ENCODE measurements at regions not wholly inside any gene's neighbourhood (a gene's known extent, or its start where the extent isn't known, plus 50 kb on each side); places are given as distances from the start of the nearest gene placed in this dataset.

DNA sequence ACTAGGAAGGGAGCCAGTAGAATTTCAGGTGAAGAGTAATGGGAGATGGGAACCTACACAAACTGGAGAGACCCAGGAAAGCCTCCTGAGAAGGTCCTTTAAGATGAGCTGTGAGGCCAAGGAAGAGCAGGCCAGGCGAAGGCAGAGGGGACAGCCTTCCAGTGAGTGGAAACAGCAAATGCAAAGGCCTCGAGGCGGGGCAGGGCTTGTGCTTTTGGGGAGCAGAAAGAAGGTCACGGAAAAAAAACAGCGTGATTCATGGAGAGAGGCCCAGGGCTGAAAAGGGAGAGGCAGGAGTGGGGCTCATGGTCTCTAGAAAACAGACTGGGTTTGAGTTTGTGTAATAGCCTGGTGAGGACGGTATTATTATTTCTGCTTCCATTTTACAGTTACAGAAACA lies 386.5 kb upstream of the ASIC2 start:
- Histone ChIP-seq H3K4me1 (ENCODE audit: low read depth) (no peaks in the 10 kb centered on the region), H3K36me3 (ENCODE audit: low read depth) (no peaks in the 10 kb centered on the region), H3K4me3 (no peak overlapping the region), H3K9me3 (no peaks in the 10 kb centered on the region)
- DNase-seq: no peak
- TF ChIP-seq, protein P1, sequence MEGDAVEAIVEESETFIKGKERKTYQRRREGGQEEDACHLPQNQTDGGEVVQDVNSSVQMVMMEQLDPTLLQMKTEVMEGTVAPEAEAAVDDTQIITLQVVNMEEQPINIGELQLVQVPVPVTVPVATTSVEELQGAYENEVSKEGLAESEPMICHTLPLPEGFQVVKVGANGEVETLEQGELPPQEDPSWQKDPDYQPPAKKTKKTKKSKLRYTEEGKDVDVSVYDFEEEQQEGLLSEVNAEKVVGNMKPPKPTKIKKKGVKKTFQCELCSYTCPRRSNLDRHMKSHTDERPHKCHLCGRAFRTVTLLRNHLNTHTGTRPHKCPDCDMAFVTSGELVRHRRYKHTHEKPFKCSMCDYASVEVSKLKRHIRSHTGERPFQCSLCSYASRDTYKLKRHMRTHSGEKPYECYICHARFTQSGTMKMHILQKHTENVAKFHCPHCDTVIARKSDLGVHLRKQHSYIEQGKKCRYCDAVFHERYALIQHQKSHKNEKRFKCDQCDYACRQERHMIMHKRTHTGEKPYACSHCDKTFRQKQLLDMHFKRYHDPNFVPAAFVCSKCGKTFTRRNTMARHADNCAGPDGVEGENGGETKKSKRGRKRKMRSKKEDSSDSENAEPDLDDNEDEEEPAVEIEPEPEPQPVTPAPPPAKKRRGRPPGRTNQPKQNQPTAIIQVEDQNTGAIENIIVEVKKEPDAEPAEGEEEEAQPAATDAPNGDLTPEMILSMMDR (IDR thresholded peaks at IDR 0.05): no peak
- ATAC-seq: no peak
- intact Hi-C loops (cut with DNase I, micrococcal nuclease): loop anchor here in 1 of 2 donors (5.0 kb wide), 1 partner anchor 582 kb away; no protein-coding TSS in a partner anchor

DNA sequence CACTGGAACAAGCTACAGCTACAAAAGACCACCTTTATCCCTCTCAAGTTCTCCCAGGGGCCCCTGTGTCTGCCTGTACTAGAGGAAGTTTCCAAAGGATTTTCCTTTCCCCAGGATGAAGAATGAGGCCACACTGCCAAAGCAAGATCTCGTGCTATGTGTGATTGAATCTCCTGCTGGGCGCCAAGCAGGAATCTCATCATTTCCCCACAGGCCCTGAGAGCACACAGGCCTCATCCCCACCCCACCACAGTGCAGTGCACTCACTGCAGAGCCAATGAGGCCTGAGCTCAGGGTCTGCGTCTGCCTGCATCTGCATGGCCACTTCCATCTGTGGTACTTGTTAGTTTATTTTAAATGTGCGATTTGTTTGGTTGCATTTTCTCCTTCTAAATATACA lies 387.4 kb upstream of the ASIC2 start:
- DNase-seq: no peak
- Histone ChIP-seq H3K4me3 (no peak overlapping the region), H3K9me3 (no peaks in the 10 kb centered on the region), H3K36me3 (ENCODE audit: low read depth) (no peaks in the 10 kb centered on the region), H3K4me1 (ENCODE audit: low read depth) (no peaks in the 10 kb centered on the region)
- ATAC-seq: no peak
- TF ChIP-seq, protein P1 (IDR thresholded peaks at IDR 0.05): no peak
- intact Hi-C loops (cut with DNase I, micrococcal nuclease): no loop called here

DNA sequence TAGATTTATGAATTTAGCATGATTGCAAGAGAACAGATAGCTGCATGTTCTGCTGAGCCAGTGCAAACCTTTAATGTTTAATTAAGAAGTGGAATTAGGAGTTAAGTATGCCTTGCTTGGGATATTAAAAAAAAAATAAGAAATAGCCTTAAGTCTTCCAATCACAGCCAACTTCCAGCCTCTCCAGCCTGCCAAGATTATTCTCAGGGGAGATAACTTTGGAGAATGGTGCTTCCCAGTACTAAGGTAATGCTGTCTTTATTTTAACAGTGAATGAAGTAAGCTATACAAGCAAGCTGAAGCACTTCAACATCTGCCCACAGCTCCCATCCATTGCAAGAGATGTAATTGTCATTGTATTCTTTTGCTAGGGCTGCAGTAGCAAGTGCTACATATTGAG lies 389.5 kb upstream of the ASIC2 start:
- ATAC-seq (no peak), DNase-seq (no peak)
- no peaks in the 10 kb centered on the region for H3K4me1 ChIP-seq (ENCODE audit: low read depth)
- TF ChIP-seq, protein P1 (IDR thresholded peaks at IDR 0.05): no peak
- no peaks in the 10 kb centered on the region for H3K9me3 ChIP-seq
- H3K36me3 ChIP-seq (ENCODE audit: low read depth): no peaks in the 10 kb centered on the region
- intact Hi-C loops (cut with DNase I, micrococcal nuclease): no loop called here
- no peak overlapping the region for H3K4me3 ChIP-seq

DNA sequence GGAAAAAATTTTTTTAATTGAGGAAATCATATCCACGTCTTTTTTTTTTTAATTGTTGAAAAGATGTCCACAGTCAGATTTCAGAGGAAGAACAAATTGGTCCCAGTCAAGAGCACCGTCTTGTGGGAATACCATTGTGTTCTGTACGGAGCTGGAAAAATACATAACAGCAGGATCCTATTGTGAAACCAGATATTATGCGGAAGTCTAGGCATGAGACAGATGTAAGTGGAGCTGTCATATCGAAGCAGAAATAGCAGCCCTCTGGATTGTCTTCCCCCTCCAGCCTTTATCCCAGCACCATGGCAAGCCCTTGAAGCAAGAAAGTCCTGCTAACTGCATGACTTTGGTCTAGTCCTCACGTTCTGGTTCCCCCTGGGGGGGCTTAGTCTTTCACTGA lies 391.6 kb upstream of the ASIC2 start:
- Histone ChIP-seq H3K4me3 (no peak overlapping the region), H3K36me3 (ENCODE audit: low read depth) (no peaks in the 10 kb centered on the region), H3K4me1 (ENCODE audit: low read depth) (no peaks in the 10 kb centered on the region), H3K9me3 (no peaks in the 10 kb centered on the region)
- TF ChIP-seq, protein P1 (IDR thresholded peaks at IDR 0.05): no peak
- intact Hi-C loops (cut with DNase I, micrococcal nuclease): no loop called here
- ATAC-seq (no peak), DNase-seq (no peak)

DNA sequence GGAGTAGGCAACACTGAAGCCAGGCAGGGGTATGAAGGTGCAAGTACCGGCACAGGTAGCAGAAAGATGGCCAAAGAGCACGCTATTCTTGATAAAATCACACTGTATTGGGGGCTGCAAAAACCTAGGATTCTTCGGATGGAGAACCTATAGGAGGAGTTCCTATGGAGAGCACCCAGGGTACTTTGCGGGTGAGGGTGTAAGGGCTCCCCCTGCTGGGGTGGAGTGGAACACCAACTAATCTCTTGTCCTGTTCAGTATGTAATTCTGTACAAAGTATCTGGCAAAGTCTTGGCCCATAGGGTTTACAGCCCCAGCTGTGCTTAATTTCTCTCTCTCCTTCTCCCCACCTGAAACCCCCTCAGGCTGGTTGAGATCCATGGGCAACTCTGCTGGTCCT lies 393.1 kb upstream of the ASIC2 start:
- no peak for ATAC-seq
- DNase-seq: peak in 1 of 3 donors; percentile 27
- Histone ChIP-seq H3K9me3 (no peaks in the 10 kb centered on the region), H3K4me3 (no peak overlapping the region), H3K4me1 (ENCODE audit: low read depth) (no peaks in the 10 kb centered on the region), H3K36me3 (ENCODE audit: low read depth) (no peaks in the 10 kb centered on the region)
- TF ChIP-seq, protein P1 (IDR thresholded peaks at IDR 0.05): no peak
- intact Hi-C loops (cut with DNase I, micrococcal nuclease): no loop called here

DNA sequence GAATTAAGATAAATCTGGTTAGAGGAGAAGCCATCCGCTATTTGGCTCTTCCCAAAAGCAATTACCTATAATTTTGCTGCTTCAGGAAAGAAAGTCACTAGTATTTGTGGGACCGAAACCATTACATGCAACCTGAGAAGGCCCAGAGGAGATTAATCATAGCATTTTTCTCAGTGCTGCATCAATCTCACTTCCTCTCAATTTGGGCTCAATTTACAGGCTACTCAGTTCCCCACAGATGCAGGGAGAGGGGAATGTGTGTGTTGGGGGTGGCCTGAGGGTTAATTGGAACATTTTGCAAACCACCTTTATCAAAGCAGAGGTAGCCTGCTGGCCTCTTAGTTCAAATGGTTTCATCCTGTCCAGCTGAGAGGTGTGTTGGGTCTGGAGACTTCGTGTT lies 394.7 kb upstream of the ASIC2 start:
- Histone ChIP-seq H3K36me3 (ENCODE audit: low read depth) (no peaks in the 10 kb centered on the region), H3K4me1 (ENCODE audit: low read depth) (no peaks in the 10 kb centered on the region)
- no peak for ATAC-seq

More for the DNA sequence above, 394.7 kb upstream of the ASIC2 start:
- Histone ChIP-seq H3K9me3 (no peaks in the 10 kb centered on the region), H3K4me3 (no peak overlapping the region)
- no peak for DNase-seq
- intact Hi-C loops (cut with DNase I, micrococcal nuclease): no loop called here
- TF ChIP-seq, protein P1 (IDR thresholded peaks at IDR 0.05): no peak
